NCI-H2227 (cell line): ENCODE measurements at regions not wholly inside any gene's neighbourhood (a gene's known extent, or its start where the extent isn't known, plus 50 kb on each side); places are given as distances from the start of the nearest gene placed in this dataset.

ENCODE experiments used
- DNase-seq: peaks from one replicate; lab custom pipeline; 2025; ENCODE audit not compliant: unreplicated experiment; lab: John Stamatoyannopoulos, UW

GRCh38 chr10:36704124-36704523, 421.3 kb upstream of the ANKRD30A start:
- DNase-seq: no peak

DNA sequence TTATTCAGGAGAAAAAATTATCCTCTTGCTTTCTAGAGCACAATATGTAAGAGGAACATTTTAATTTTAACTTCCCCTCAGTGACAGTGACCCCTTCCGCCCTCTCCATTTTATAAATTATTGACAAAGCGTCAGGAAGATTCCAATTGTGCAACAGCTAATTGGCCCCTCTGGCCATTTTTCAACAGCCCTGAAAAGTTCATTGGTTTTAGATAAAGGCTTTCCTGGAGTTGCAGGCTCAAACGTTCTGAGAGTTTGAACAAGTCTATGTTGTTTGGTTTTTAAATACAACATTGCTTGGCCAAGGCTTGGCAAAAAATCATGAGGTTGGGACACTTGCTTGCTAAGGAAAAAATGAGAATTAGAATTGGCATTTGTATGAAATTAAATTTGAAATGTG, 422.2 kb upstream of the ANKRD30A start:
- no peak for DNase-seq

DNA sequence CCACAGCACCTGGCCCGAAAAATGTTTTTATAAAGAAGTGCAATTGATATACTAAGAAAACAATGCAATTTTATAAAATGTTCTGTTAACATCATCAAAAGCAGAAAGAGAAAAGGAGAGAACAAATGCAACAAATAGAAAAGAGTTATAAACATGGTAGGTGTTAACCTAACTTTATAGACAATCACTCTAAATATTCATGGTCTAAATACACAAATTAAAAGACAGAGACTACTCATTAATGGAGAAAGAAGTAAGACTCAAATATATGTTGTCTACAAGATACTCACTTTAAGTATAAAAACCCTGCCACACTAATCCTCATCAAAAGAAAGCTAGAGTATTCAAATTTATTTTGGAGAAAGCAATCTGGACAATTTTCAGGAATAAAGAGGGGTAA, 425.3 kb upstream of the ANKRD30A start:
- DNase-seq: no peak

- DNase-seq: no peak
Measured at GRCh38 chr10:36692759-36693158, 432.6 kb upstream of the ANKRD30A start.

GRCh38 chr10:36688717-36689116, 436.7 kb upstream of the ANKRD30A start:
- DNase-seq: no peak

DNA sequence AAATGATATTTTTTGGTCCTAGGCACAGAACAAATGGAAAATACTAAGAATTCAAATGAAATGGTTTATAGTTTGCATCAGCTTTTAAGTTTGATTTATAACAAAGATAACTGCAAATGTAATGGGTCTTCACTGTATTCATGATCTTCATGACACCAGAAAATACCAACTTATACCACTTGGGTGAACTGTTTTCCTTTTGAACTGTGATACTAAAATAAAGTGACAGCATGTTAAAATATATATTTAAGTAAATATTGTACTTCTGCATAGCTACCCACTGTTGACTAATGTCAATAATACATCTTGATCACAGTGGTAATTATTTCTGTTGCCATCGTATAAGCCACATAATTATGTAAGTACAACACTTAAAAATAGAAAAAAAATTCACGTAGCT, 442.0 kb upstream of the ANKRD30A start:
- DNase-seq: no peak

GRCh38 chr10:36681751-36682632, 443.4 kb upstream of the ANKRD30A start:
- no peak for DNase-seq

DNA sequence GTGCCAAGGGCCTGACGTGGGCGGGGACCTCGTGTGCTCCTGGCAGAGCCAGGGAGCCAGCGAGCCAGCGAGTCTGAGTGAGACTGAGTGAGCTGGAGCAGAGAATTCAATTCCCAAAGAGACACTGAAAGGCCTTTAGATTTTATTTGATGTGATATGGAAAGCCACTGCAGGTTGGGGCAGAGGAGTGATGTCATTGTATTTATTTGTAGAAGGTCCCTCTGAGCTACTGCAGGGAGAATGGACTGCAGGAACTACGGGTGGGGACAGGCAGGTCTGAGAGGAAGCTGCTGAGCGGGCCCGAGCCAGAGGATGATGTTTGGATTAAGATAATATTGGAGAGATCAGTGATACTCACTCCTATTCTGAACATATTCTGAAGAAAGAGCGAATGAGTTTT, 445.8 kb upstream of the ANKRD30A start:
- DNase-seq: no peak

DNA sequence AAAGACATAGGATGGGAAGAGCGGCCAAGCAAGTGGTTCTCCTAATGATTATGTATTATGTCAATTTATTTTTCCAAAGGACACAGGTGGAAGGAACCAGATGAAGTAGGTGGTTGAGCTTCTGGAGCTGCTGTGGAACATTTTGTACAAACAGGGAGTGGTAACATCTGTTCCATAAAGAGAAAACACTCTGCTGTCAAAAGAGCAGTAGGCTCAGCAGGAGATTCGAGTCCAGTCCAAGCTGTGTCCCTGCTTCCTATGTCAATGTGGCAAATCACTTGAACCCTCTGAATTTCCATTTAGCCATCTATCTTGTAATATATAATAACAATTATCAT, 448.0 kb upstream of the ANKRD30A start:
- no peak for DNase-seq

GRCh38 chr10:36676756-36677430, 448.5 kb upstream of the ANKRD30A start:
- no peak for DNase-seq

GRCh38 chr10:36676321-36676720, 449.1 kb upstream of the ANKRD30A start:
- DNase-seq: no peak

DNA sequence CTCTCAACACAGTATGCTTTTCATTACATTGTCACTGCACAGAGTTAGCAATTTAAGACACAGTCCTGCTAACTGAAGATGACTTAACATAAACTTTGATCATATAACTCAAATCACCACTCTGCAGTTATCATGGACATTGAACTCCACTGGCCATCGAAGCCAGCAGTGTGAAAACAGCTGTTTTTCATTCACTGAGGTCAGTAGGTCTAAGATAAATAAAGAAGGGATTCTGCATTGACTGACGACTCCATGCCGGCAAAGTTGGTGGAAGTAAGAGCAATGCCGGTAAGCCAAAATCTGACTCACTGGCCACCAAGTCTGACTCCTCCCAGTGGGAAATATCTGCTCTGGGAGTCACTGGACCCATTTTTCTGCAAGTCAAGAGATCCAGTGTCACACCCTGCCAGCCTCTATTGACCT, 449.9 kb upstream of the ANKRD30A start:
- no peak for DNase-seq

DNA sequence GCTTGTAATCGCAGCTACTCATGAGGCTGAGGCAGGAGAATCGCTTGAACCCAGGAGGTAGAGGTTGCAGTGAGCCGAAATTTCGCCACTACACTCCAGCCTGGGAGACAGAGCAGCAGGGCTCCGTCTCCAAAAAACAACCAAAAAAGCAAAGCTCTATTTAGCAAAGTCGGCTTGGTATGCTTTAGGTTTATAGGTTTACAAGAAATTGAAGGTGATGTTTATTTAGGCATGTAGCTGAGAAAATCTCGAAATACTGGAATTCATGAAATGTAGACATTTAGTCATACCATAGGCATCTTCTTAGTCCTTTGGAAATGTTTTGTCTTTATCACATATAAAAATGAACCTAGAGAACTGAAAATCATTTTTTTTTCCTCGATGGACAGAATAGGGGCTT, 453.8 kb upstream of the ANKRD30A start:
- no peak for DNase-seq

DNA sequence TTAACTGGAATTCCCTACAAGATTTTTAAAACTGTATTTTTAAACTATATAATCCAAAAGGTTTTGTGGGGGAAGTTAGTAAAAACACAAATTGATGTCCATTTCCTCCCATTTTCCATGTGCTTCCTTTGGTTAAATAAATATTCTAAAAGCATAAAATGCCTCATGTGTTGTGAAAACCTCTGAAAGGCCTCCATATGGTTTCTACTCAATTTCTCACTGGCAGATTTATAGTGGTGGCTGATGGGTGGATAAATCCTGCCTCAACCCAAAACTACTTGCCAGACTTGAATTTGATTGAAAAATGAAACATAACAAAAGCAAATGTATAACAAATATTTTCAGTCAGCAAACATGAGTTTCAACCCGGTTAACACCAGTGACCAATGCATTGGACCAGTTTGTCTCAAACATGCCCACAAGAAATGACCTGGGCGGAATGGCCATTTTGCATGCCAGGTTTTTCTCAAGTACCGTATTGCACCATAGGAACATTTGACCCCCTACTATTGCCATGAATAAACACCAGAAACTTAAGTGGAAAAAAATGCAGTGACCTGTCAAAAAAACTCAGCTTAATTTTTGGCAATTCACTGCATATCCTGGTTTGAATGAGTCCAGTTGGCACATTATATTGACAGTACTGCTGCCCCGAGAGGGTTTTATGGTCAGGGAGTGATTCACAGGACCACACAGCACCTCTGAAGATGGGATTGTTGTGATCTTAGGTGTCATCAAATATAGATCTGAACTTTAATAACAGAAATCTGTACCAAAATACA, 454.6 kb upstream of the ANKRD30A start:
- DNase-seq: no peak

DNA sequence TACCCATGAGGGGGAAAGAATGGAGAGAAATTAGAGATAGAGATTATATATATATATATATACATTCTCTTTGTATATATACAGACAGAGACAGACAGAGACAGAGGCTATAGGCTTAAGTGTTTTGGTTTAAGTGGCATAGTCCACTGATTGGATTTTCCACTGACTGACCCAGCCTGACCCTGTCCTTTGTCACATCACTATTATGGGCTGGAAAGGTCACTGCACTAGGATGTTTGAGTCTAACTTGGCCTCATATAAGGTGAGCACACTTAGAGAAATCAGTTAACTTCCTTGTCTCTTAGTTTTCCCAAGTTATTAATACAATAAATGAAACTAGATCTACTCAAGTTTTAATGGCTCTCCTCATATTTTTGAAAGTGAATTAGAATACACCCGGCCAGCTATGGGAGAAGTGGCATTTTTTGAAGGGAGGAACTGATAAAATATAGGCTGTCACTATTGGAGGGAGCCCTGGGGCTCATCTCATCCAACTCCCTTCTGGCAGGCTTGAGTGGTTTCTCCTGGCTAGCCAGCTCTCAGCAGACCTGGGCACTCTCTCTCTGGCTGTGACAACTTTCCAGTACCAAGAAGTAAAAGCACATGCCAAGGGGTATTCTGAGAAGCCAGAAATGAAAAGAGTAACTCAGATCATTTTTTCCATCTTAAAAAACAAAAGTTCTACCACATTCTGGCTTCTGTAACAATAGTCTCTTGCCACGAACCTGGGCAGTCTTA, 455.6 kb upstream of the ANKRD30A start:
- no peak for DNase-seq

- DNase-seq: no peak
Measured at GRCh38 chr10:36666451-36666850, 458.9 kb upstream of the ANKRD30A start.

DNA sequence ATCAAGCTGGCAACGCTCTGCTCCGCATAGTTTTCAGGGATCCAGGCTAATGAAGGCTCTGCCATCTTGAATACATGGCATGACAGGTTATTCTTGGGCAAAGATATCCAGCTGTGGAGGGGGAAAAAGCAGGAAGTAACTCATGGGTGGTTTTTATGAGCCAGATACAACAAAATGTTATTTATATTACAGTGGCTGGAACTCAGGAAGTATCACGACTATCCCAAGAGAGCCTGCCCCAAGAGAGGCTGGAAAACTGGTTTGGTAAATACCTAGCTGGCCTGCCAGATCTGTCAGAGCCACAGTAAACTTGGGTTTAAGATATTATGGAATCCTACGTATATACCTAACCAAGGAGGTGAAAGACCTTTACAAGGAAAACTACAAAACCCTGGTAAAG, 462.8 kb upstream of the ANKRD30A start:
- DNase-seq: no peak

- no peak for DNase-seq
Measured at GRCh38 chr10:36650274-36650673, 475.1 kb upstream of the ANKRD30A start.

- no peak for DNase-seq
Measured at GRCh38 chr10:36647540-36647939, 477.9 kb upstream of the ANKRD30A start.

GRCh38 chr10:36640626-36641025, 484.8 kb upstream of the ANKRD30A start:
- no peak for DNase-seq

- DNase-seq: no peak
Measured at GRCh38 chr10:36638462-36639155, 486.8 kb upstream of the ANKRD30A start.
